ENCODE measurements at regions not wholly inside any gene's neighbourhood (a gene's known extent, or its start where the extent isn't known, plus 50 kb on each side); places are given as distances from the start of the nearest gene placed in this dataset.

- H3K27ac ChIP-seq (ENCODE audit: low read length), result no peak overlapping the region
- no peak for DNase-seq
Observed at GRCh38 chr4:35124106-35124505, 1120.2 kb downstream of the ARAP2 start.

DNA sequence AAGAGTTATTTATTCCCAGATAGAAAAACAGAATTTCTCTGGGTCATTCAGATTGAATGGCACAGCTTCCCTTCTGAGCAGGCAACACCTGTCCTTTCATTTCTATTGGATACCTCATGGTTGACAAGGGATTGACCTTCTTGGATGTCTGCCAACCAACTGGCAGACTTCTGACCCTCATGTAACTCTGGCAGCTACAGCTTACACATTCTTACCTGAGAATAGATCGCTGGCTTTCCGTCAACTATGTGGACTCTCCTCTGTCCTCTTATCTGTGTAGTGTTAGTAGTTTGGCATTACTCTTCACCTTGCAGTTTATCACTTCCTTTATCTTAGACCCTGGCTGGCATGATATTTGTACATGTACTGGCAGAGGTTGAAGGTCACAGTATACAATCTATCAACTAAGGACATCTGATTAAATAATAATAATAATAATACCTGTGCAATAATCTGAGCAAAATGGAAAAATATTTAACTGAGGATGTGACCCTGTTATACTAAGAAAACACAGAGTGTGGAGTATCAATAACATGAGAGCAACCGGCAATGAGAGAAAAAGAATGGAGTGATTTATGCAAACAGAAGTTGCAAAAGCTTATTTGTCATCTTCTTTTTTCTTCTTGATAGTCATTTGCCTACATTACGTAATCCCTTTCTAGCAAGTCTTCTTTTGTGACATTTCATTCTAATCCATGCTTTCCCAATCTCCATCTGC lies 1118.2 kb downstream of the ARAP2 start:
- H3K9me3 ChIP-seq (ENCODE audit: low read length), result no peaks in the 10 kb centered on the region
- H3K79me2 ChIP-seq (ENCODE audit: low read length), result no peaks in the 10 kb centered on the region
- H3F3A ChIP-seq (ENCODE audit: low read length, unreplicated experiment), result no peaks in the 10 kb centered on the region
- no peak overlapping the region for H3K4me3 ChIP-seq (ENCODE audit: low read length)
- intact Hi-C loops (cut with micrococcal nuclease), result no loop called here
- H3K36me3 ChIP-seq (ENCODE audit: low read depth, low read length), result no peaks in the 10 kb centered on the region
- no peaks in the 10 kb centered on the region for H4K20me1 ChIP-seq (ENCODE audit: low read length)
- no peak overlapping the region for H2AFZ ChIP-seq (ENCODE audit: low read length)
- TF ChIP-seq EZH2 (IDR thresholded peaks at IDR 0.05; ENCODE audit: low read length, unreplicated experiment) (no peak), EZH2phosphoT487 (IDR thresholded peaks at IDR 0.05; ENCODE audit: borderline replicate concordance, low read length) (no peak), CTCF (conservative IDR thresholded peaks at IDR 0.05; ENCODE audit: low read depth, low read length) (no peak)
- H3K27me3 ChIP-seq (ENCODE audit: low read length), result no peaks in the 10 kb centered on the region
- no peaks in the 10 kb centered on the region for H3K9me2 ChIP-seq (replicated peaks; ENCODE audit: low read length)
- POLR2A ChIA-PET (ENCODE audit: unreplicated experiment), result no interaction called here
- H3K4me1 ChIP-seq (ENCODE audit: insufficient read depth, low read length), result no peaks in the 10 kb centered on the region
- H3K9ac ChIP-seq (ENCODE audit: low read length), result no peak overlapping the region
- no peak overlapping the region for H3K4me2 ChIP-seq (ENCODE audit: low read length)
- CTCF ChIA-PET, result no interaction called here
- ATAC-seq (no peak), DNase-seq (no peak)
- H3K27ac ChIP-seq (ENCODE audit: low read length), result no peak overlapping the region
- BruUV-seq (replicated peaks), result no TSS peak

More at GRCh38 chr4:35124106-35124505, 1120.2 kb downstream of the ARAP2 start:
- BruUV-seq (replicated peaks), result no TSS peak
- ChIA-PET CTCF (no interaction called here), POLR2A (ENCODE audit: unreplicated experiment) (no interaction called here)
- no peak for ATAC-seq
- Histone ChIP-seq H3K9me2 (replicated peaks; ENCODE audit: low read length) (no peaks in the 10 kb centered on the region), H3K4me3 (ENCODE audit: low read length) (no peak overlapping the region), H4K20me1 (ENCODE audit: low read length) (no peaks in the 10 kb centered on the region), H3K36me3 (ENCODE audit: low read depth, low read length) (no peaks in the 10 kb centered on the region), H3K4me1 (ENCODE audit: insufficient read depth, low read length) (no peaks in the 10 kb centered on the region), H3K9ac (ENCODE audit: low read length) (no peak overlapping the region), H3K9me3 (ENCODE audit: low read length) (no peaks in the 10 kb centered on the region), H2AFZ (ENCODE audit: low read length) (no peak overlapping the region), H3F3A (ENCODE audit: low read length, unreplicated experiment) (no peaks in the 10 kb centered on the region), H3K4me2 (ENCODE audit: low read length) (no peak overlapping the region), H3K79me2 (ENCODE audit: low read length) (no peaks in the 10 kb centered on the region), H3K27me3 (ENCODE audit: low read length) (no peaks in the 10 kb centered on the region)
- intact Hi-C loops (cut with micrococcal nuclease), result no loop called here
- TF ChIP-seq EZH2 (IDR thresholded peaks at IDR 0.05; ENCODE audit: low read length, unreplicated experiment) (no peak), EZH2phosphoT487 (IDR thresholded peaks at IDR 0.05; ENCODE audit: borderline replicate concordance, low read length) (no peak), CTCF (conservative IDR thresholded peaks at IDR 0.05; ENCODE audit: low read depth, low read length) (no peak)

DNA sequence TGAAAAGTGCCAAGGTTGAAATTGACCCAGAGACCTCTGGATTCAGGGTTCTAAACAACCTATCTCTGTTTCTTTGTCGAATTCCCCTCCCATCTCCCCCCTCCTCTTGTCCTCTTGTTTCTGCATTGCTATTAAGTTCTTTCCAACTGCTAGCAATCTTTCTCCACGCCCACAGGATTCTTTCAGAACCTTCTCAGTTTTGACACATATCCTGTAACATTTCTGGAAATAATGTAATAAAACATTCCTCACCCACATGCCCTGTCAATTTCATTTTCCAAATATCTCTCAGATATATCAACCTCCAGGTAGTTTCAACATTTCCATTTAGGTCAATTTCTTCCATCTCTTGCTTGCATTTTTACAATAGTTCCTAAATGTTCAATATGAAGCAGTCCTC lies 1105.9 kb downstream of the ARAP2 start:
- Histone ChIP-seq H3K4me2 (ENCODE audit: low read length) (no peak overlapping the region), H2AFZ (ENCODE audit: low read length) (no peak overlapping the region), H3K4me1 (ENCODE audit: insufficient read depth, low read length) (no peaks in the 10 kb centered on the region), H4K20me1 (ENCODE audit: low read length) (no peaks in the 10 kb centered on the region), H3K9me3 (ENCODE audit: low read length) (no peaks in the 10 kb centered on the region), H3F3A (ENCODE audit: low read length, unreplicated experiment) (no peaks in the 10 kb centered on the region), H3K9me2 (replicated peaks; ENCODE audit: low read length) (no peaks in the 10 kb centered on the region), H3K27ac (ENCODE audit: low read length) (no peak overlapping the region), H3K27me3 (ENCODE audit: low read length) (no peaks in the 10 kb centered on the region), H3K79me2 (ENCODE audit: low read length) (no peaks in the 10 kb centered on the region), H3K36me3 (ENCODE audit: low read depth, low read length) (no peaks in the 10 kb centered on the region), H3K4me3 (ENCODE audit: low read length) (no peak overlapping the region), H3K9ac (ENCODE audit: low read length) (no peak overlapping the region)
- DNase-seq (no peak), ATAC-seq (no peak)
- ChIA-PET POLR2A (ENCODE audit: unreplicated experiment) (no interaction called here), CTCF (no interaction called here)
- no TSS peak for BruUV-seq (replicated peaks)
- intact Hi-C loops (cut with micrococcal nuclease), result no loop called here
- TF ChIP-seq EZH2 (IDR thresholded peaks at IDR 0.05; ENCODE audit: low read length, unreplicated experiment) (no peak), CTCF (conservative IDR thresholded peaks at IDR 0.05; ENCODE audit: low read depth, low read length) (no peak), EZH2phosphoT487 (IDR thresholded peaks at IDR 0.05; ENCODE audit: borderline replicate concordance, low read length) (no peak)
